NCI-H187 treated with DMSO at 0.1 percent for 48 hours (cell line): ENCODE measurements at regions not wholly inside any gene's neighbourhood (a gene's known extent, or its start where the extent isn't known, plus 50 kb on each side); places are given as distances from the start of the nearest gene placed in this dataset.
"Not testable (repeated sequence)": the region's sequence is repeated elsewhere in the genome, so short reads cannot be mapped to it uniquely, and the experiment has no call there.

ENCODE experiments used
- DNase-seq: peaks from one replicate; lab custom pipeline; 2025; lab: John Stamatoyannopoulos, UW

DNA sequence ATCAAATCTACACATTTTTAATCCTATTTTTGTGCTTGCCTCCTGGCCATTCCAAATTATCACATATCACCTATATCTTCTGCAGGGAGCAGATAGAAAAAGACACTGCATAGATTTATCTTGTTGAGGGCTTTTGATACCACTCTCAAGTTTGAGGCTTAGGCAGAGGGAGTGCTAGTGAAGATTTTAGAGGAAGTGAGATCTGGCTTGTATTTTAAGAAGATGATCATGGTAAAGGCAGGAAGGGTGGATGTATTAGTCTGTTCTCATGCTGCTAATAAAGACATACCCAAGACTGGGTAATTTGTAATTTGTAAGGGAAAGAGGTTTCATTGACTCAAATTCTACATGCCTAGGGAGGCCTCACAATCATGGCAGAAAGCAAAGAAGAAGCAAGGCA is 220.9 kb upstream of the TUT7 start:
- DNase-seq = no peak

DNA sequence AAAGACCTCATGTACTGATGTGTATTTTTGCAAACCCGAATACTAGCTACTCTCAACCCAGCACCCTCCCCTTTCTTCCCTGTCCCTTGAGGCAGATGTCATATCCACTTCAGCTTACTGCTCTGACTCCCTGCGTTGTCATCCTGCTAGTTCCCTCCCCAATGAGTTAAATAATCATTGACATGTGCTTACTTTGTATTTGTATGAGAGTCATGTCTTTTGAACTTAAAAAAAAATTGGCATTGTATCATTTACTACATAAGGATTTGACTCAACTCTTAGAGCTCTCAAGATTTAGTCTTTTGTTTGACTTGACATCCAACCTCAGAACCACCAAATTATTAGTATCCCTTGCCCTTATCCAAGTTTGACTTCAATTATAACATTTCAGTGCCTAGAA is 219.7 kb upstream of the TUT7 start:
- no peak for DNase-seq

DNA sequence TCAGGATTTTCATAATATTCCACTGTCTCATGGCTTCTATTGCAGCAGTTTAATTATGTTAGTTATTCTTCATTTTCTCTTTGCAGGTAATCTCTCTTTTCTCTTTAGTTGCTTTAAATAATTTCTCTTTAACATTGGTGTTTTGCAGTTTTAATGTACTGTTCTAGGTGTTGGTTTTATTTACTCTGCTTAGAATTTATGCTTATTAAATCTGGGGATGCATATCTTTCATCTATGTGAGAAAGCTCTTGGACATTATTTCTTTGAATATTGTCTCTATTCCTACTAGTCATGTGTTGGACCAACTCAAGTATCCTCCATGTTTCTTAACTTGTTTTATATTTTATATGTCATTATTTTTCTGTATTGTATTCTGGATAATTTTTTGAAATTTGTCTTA is 218.7 kb upstream of the TUT7 start:
- no peak for DNase-seq

DNA sequence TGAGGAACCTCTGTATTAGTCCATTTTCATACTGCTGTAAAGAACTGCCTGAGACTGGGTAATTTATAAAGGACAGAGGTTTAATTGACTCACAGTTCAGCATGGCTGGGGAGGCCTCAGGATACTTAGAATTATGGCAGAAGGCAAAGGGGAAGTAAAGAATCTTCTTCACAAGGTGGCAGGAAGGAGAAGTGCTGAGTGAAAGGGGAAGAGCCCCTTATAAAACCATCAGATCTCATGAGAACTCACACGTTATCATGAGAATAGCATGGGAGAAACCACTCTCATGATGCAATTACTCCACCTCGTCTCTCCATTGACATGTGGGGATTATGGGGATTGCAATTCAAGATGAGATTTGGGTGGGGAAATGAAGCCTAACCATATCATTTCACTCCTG is 211.4 kb upstream of the TUT7 start:
- not testable (repeated sequence) for DNase-seq

DNA sequence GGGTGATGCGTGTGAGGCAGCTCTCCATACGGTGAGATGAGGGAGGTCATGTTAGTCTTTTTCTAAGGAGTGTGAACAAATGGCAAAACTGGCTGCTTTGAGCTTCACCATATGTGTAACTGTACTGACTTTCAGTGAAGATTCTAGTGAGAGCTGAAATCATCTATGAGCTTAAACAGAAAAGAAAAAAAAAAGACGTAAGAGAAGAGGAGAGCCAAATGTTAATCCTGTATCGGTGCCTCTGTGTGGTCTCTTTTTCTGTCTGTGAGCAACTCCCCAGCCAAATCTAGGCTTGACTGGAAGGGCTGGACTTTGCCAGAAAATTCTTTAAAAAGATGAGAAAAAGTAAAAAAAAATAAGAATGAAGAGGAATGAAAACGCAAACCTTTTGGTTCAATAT is 209.7 kb upstream of the TUT7 start:
- DNase-seq = no peak

DNA sequence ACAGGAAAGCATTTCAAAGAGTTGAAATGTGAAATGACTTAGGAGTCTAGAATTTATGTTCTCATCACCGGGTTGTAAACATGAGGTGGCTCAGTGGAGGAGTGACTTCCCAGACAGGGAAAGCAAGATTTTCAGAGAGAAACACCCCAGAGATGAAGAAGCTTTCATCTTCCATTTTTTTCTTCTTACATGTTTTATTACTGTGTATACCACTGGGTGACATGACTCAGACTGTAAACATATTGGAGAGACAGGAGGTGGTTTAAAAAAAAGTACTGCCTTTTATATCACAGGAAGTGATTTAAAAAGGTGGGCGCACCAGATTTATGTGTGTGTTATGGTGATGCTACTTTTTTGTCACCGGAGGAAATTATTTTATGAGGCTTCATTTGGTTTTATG is 209.1 kb upstream of the TUT7 start:
- DNase-seq = no peak

DNA sequence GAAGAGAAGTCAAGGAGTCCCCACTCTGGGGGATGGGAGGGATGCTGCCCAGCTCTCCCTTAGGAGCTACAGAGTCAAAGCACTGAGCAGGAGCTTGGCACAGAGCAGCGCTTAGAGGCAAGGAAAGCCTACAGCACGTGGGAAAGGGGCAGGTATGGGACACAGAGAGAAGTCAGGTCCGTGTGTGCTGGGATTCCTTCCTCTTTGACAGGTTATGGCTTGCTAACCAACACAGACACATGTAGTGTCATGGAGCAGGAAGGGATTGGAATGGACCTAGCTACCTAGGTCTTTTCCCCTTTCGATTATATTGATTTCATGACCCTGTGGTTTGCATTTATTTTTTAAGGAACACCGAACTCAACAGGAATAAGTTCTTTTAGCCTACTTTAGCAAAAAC is 208.5 kb upstream of the TUT7 start:
- DNase-seq = no peak

DNA sequence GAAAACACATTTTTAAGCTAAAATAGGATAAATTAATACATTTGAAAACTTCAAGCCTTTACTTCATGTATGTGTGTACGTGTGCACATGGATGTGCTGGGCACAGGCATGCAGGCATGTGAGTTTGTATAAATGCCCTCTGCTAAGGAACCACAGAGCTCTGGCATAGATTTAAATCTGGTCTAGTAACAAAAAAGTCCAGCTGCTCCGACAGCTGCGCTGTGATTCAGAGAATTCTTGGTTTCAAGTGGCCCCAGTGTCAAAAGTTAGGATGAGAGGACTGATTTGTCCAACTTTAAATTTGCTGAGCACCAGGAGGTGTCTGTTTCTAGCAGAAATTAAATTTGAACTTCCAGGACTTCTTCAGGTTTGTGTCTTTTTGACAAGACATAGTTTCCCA is 203.7 kb upstream of the TUT7 start:
- no peak for DNase-seq

DNA sequence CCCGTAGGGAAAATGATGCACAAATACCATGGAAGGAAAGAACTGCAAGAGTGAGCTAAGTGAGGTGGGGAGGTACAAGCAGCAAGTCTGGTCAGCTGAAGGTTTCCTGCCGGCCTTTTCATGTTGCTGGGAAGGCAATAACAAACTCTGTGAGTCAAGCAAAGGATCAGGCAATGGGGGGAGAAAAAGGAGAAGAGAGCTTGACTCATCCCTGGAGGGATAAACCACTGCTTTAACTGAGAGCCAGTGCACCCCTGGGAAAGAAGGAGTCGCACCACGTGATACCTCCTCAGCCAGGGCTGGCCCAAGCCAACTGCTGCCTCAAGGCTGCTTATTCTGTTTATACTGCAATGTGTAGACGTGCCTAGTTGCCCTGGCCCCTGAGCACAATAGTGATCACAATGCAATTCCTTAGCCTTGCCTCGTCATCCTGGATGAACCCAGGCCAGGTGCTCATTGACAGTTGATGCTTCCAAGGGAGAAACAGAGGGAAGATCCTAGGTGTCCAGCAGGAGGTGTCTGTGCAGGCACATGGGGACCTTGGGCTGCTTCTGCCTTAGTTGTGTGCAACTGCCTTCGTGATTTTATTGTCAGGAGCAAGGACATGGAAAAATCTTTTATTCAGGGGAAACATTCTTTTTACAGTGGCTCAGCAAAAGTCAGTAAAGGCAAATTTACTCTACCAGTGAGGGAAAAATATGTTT is 203.0 kb upstream of the TUT7 start:
- no peak for DNase-seq

DNA sequence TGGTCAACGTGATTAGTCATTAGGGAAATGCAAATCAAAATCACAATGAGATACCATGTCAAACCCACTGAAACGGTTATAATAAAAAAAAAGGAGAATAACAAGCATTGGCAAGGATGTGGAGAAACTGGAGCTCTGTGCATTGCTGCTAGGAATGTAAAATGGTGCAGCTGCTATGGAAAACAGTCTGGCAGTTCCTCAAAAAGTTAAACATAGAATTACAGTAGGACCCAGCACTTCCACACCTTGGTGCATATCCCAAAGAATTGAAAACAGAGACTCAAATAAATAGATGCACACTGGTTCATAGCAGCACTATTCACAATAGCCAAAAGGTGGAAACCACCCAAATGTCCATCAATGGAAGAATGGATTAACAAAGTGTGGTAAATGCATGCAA is 201.5 kb upstream of the TUT7 start:
- no peak for DNase-seq

DNA sequence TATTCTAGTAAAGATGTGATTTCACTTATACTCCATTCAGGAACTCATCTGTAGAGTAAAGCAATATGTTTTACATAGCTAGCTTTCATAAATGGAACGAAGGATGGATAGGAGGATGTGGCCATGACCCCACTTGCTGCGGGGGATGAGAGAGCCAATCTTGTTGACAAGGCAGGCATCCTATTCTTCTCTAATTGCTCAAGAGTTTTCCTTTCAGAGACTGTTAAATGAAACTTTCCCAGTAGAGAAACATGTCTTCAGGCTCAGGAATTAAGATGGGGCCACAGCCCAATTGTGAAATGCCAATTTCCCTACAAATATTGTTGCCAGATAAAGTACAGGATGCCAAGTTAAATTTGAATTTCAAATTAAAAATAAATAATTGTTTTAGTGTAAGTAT is 196.2 kb upstream of the TUT7 start:
- no peak for DNase-seq

DNA sequence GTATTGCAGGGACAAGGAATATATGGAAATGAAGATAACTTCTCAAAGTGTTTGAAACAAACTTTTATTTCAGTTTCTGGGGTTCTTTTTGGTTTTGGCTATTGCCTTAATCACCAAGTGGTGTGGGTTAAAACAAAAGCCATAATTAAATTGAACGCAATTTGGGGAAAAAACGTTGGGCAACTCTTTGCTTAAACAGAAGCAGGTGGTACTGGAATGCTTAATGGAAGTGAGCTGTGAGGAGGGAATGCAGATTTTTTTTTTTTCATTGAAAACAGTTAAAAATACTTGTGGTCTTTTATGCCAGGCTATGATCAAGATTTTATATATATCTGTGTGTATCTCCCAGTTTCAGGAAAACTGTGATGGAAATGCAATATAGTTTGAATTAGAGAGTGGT is 195.7 kb upstream of the TUT7 start:
- no peak for DNase-seq

DNA sequence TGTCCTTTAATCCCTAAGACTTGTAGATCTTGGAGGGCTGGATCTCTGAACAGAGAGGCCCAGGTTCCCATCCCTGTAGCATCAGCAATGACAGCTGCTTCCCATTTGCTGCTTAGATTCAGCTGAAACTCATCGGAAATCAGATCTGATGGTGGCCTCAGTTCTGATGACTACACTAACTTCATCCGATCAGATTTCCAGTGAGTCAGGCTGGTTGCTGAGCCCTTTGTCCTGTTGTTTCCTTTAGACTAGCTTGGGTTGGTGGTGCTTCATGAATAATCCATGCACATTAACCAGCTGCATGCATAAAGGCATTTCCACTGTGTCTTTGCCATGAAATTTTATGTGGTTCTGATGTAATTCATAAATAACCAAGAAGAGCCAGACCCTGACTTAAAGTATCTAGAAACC is 195.2 kb upstream of the TUT7 start:
- no peak for DNase-seq

DNA sequence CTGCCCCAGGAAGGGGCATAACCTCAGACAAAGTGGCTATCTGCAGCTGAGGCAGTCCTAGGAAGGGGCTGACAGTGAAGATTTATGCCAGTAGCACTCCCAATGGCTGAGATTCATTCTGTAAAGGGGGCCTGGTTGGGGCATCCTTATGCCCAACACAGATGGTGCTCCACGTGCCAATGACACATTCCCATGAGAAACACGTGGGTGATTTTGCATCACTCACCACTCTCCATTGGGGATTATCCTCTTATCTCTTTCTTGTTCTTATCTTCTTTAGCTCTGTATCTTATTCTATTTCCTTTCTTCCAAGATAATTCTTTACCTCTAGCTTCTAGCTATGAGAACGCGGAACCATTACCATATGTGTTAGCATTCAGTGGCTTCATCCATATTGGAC is 194.0 kb upstream of the TUT7 start:
- DNase-seq = no peak

DNA sequence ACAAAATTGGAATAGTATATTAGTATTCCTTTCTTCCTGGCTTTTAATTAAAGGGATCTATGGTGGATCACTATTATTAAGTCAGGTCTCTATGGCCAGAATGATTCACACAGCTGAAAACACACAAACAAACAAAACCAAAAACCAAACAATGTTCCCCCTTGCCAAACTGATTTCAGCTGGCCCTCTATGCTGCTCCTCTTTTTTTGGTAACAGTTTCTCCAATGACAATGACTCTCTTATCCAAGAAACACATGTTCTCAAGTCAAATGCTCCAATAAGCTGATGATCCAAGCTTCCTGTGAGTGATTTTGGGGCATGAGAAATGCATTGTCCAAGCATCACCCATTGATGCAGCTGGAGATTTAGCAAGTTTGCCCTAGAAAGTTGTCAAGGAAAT is 193.4 kb upstream of the TUT7 start:
- no peak for DNase-seq

DNA sequence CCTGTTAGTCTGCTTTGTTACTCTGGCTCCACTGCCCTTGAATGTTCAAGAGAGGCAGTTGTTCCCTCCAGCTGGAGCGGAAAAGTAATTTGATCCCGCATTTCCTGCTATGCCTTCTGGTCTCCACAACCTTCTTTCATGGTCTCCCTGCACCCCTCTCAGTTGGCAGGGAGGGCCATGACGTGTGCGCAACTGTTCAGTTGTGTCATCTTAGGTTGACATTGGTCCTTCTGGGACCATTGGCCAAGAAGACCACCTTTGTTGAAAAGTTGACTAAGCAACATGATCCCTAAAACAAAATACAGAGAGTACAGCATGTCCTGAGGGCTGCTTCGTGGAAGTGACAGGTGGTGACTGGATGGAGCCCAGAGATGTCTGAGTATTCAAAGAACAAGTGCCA is 192.5 kb upstream of the TUT7 start:
- no peak for DNase-seq

DNA sequence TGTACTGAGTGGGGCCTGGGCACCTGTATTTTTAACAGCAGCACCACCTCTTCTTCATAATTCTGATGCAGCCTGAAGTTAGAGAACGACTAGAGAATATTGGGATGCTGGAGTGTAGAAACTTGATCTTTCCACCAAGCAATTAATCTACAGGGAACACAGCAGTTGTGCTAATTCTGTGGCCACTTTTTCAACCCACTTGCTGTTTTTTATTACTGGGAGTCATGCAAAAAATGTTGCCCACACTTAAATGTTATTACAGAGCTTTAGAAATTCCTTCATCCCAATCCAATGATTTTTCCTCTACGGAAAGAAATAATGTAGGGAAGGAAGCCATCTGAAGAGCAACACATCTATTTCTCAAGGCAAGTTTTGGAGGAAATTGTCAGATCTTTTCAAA is 190.9 kb upstream of the TUT7 start:
- DNase-seq = no peak

DNA sequence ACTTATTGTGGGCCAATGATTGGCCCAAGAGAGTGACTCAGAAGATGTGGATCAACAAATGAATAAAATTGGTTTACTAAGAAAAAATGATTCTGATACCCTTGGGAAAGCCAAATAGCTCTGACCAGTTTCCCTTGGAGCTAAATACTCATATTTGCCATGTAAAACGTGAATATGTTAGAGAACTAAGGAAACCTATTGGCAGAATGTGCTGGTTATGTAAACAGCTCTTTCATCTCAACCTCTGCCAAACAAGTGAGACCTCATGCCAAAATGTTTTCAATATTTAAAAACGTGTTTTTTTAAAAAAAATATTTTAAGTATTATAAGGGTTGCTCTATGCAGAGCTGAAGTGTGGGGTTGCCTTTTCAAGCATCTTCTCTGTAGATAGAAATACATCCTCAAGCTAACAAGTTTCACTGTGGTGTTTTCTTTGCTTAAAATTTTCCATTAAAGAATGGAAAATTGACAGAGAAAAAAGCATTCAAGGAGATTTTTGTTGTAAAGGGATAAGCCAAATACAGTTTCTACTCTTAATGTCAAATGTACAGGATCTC is 186.9 kb upstream of the TUT7 start:
- no peak for DNase-seq

DNA sequence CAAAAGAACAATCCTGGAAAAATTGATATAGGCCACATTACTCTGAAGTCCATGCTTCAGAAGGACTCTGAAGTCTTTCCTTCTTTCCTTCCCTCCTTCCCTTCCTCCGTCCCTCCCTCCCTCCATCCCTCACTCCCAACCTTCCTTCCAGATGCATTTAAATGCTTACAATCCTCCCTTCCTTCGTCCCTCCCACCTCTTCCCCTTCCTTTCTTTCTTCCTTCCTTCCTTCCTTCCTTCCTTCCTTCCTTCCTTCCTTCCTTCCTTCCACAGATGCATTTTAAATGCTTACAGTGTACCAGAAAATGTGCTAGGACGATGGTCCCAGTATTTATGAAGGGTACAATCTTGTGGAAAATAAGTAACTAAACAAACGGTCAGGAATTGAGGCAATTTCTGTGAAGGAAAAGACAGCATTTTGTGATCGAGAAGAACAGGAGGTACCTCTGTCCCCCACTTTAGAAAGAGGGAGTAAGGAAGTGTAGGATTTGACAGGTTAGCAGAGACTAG is 181.3 kb upstream of the TUT7 start:
- DNase-seq = no peak

DNA sequence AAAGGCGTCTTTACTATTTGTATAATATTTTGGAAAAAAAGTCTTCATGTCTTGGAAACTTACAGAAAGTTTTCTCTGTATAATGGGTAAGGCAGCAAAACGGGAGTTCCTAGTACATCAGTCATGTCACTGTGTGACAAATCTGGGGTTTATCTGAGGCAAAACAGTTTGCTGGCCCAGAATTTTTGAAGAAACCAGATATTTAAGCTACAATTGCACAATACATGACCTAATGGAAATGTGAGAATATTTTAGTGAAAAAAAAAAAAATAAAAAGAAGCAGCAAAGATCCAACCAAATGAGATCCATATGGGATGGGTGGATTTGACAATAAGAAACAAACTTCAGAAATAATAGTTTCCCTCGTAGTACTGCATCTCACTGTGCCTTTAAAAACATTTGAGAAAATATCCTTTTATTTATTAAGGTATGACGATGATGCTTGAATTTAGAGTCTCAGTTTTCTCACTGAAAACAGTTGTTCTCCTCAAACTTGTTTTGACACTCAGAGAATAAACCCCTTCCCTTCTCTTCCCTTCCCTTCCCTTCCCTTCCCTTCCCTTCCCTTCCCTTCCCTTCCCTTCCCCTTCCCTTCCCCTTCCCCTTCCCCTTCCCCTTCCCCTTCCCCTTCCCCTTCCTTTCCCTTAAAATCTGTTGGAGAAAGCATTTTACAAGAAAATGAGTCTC is 180.5 kb upstream of the TUT7 start:
- no peak for DNase-seq

DNA sequence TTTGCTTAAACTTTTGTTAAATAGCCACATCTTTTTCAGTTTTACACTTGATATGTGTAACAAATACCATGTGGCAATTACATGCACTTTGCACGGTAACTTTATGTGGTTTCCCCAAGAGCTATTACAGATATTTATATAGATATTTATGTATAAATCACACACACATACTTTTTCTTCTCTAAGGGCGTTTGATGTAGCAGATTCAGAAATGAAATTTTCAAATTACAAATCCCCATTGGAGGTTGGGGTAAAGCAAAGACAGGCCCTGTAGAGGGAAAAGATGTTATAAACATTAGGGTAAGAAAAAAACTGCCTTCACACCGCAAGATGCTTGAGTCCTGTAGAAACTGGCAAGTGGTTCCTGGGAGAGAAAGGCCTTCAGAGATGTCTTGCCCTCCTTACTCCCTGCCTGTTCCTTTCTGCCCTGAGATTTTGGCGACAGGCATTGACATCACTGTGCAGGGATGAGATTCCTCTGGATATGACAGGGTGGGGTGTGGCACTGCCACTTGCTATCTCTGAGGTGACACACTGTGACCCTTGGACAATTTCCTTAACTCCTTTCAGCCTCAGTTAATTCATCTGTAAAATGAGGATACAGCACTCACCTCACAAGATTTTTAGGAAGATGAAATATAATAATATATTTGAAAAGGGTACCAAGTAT is 177.9 kb upstream of the TUT7 start:
- no peak for DNase-seq

DNA sequence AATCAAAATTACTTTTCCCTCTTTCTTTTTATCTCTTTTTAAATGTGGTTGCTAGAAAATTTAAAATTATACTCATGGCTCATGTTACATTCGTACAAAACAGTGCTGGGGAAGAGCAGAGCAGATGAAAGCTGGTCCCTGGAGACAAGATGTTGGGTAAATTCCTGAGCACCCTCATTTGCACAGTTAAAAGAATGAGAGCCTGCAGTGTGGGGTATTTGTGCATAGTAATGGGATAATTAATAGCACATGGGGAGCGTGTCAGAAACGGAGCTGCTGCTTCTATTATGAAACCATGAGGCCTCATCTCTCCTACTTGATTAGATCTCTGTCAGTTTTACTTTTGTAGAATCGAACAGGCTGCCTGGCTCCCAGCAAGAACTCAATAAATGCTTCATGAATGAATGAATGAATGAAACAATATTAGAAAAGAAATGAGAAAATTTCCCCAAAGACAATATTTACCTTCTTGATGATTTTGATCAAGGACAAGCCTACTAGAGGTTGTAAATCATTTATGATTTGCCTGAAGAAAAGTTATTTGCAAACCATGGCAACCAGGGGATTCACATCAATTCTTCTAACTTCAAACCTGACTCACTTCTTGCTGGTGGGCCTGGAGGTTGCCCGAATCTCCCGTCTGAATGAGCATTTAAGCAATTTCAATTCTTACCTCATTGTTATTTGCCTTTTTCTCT is 177.2 kb upstream of the TUT7 start:
- no peak for DNase-seq
